ENCODE measurements at regions not wholly inside any gene's neighbourhood (a gene's known extent, or its start where the extent isn't known, plus 50 kb on each side); places are given as distances from the start of the nearest gene placed in this dataset.

- H3K9me2 ChIP-seq (replicated peaks; ENCODE audit: insufficient read depth, low read length), result no peaks in the 10 kb centered on the region
- peaks cover 22% of the 10 kb centered on the region; the same call in 1 of the 2 replicates for H4K20me1 ChIP-seq (ENCODE audit: insufficient read depth, low read length)
- no peak for DNase-seq
- TF ChIP-seq CTCF (IDR thresholded peaks at IDR 0.05; ENCODE audit: low read length) (no peak), EZH2 (optimal IDR thresholded peaks at IDR 0.05; ENCODE audit: low read depth, low read length) (no peak), EZH2phosphoT487 (IDR thresholded peaks at IDR 0.05; ENCODE audit: low read length) (no peak)
- no peak overlapping the region for H3K27ac ChIP-seq (ENCODE audit: low read length)
- H3K4me3 ChIP-seq (ENCODE audit: low read length), result no peak overlapping the region
- H2AFZ ChIP-seq (ENCODE audit: low read length), result no peak overlapping the region
- H3K27me3 ChIP-seq (replicated peaks; ENCODE audit: insufficient read depth, low read length), result no peaks in the 10 kb centered on the region
- H3K4me1 ChIP-seq (ENCODE audit: low read length), result no peaks in the 10 kb centered on the region
- no peaks in the 10 kb centered on the region for H3K36me3 ChIP-seq (replicated peaks; ENCODE audit: insufficient read depth, low read length)
- no peak overlapping the region for H3K9ac ChIP-seq (ENCODE audit: low read length)
- no peak overlapping the region for H3K4me2 ChIP-seq (ENCODE audit: low read depth, low read length)
- H3F3A ChIP-seq (ENCODE audit: insufficient read depth, low read length), result peaks cover 4% of the 10 kb centered on the region; the same call in 1 of the 2 replicates
- no peaks in the 10 kb centered on the region for H3K9me3 ChIP-seq (replicated peaks; ENCODE audit: insufficient read depth, low read length)
- H3K79me2 ChIP-seq (ENCODE audit: low read length), result peaks cover 96% of the 10 kb centered on the region
Observed at GRCh38 chr7:131075406-131075805, 252.3 kb upstream of the MKLN1 start.

GRCh38 chr7:131076032-131076431, 251.6 kb upstream of the MKLN1 start:
- Histone ChIP-seq H3K9me3 (replicated peaks; ENCODE audit: insufficient read depth, low read length) (no peaks in the 10 kb centered on the region), H3K4me1 (ENCODE audit: low read length) (no peaks in the 10 kb centered on the region), H3K27ac (ENCODE audit: low read length) (no peak overlapping the region), H4K20me1 (ENCODE audit: insufficient read depth, low read length) (peaks cover 22% of the 10 kb centered on the region), H3F3A (ENCODE audit: insufficient read depth, low read length) (peaks cover 4% of the 10 kb centered on the region; the same call in 1 of the 2 replicates), H3K4me3 (ENCODE audit: low read length) (no peak overlapping the region), H2AFZ (ENCODE audit: low read length) (no peak overlapping the region), H3K4me2 (ENCODE audit: low read depth, low read length) (no peak overlapping the region), H3K9me2 (replicated peaks; ENCODE audit: insufficient read depth, low read length) (no peaks in the 10 kb centered on the region), H3K27me3 (replicated peaks; ENCODE audit: insufficient read depth, low read length) (no peaks in the 10 kb centered on the region), H3K79me2 (ENCODE audit: low read length) (peaks cover 98% of the 10 kb centered on the region), H3K36me3 (replicated peaks; ENCODE audit: insufficient read depth, low read length) (no peaks in the 10 kb centered on the region), H3K9ac (ENCODE audit: low read length) (no peak overlapping the region)
- DNase-seq, result no peak
- TF ChIP-seq CTCF (IDR thresholded peaks at IDR 0.05; ENCODE audit: low read length), result no peak
- TF ChIP-seq EZH2 (optimal IDR thresholded peaks at IDR 0.05; ENCODE audit: low read depth, low read length), result no peak
- no peak for TF ChIP-seq EZH2phosphoT487 (IDR thresholded peaks at IDR 0.05; ENCODE audit: low read length)

GRCh38 chr7:131076711-131077181, 250.9 kb upstream of the MKLN1 start:
- no peak overlapping the region for H2AFZ ChIP-seq (ENCODE audit: low read length)
- H3K4me3 ChIP-seq (ENCODE audit: low read length), result no peak overlapping the region
- H3K36me3 ChIP-seq (replicated peaks; ENCODE audit: insufficient read depth, low read length), result no peaks in the 10 kb centered on the region
- peaks cover 4% of the 10 kb centered on the region; the same call in 1 of the 2 replicates for H3F3A ChIP-seq (ENCODE audit: insufficient read depth, low read length)
- H3K79me2 ChIP-seq (ENCODE audit: low read length), result peaks cover 98% of the 10 kb centered on the region
- no peak for DNase-seq
- H3K9ac ChIP-seq (ENCODE audit: low read length), result no peak overlapping the region
- H3K27ac ChIP-seq (ENCODE audit: low read length), result no peak overlapping the region
- TF ChIP-seq EZH2phosphoT487 (IDR thresholded peaks at IDR 0.05; ENCODE audit: low read length) (no peak), CTCF (IDR thresholded peaks at IDR 0.05; ENCODE audit: low read length) (no peak), EZH2 (optimal IDR thresholded peaks at IDR 0.05; ENCODE audit: low read depth, low read length) (no peak)
- no peaks in the 10 kb centered on the region for H3K4me1 ChIP-seq (ENCODE audit: low read length)
- no peaks in the 10 kb centered on the region for H3K27me3 ChIP-seq (replicated peaks; ENCODE audit: insufficient read depth, low read length)
- peaks cover 18% of the 10 kb centered on the region for H4K20me1 ChIP-seq (ENCODE audit: insufficient read depth, low read length)
- H3K9me2 ChIP-seq (replicated peaks; ENCODE audit: insufficient read depth, low read length), result no peaks in the 10 kb centered on the region
- H3K9me3 ChIP-seq (replicated peaks; ENCODE audit: insufficient read depth, low read length), result no peaks in the 10 kb centered on the region
- H3K4me2 ChIP-seq (ENCODE audit: low read depth, low read length), result no peak overlapping the region
